Esophagus squamous epithelium (tissue), 4 donors: ENCODE measurements at regions not wholly inside any gene's neighbourhood (a gene's known extent, or its start where the extent isn't known, plus 50 kb on each side); places are given as distances from the start of the nearest gene placed in this dataset.

Experiments
- CTCF ChIP-seq, 6 experiments: fragments of 450-650 bp in 4 of 6; fragments of 200-600 bp in 2 of 6; sonication (generic) in 2 of 6; IDR thresholded peaks; one replicate each; pipeline ENCODE4 v1.5.1; 2016 to 2019; ENCODE audit warnings: antibody characterized with exemption in 6 of 6, mild to moderate bottlenecking in 4 of 6, moderate library complexity in 4 of 6
- POLR2A ChIP-seq, 4 donors: fragments of 450-650 bp; IDR thresholded peaks; one replicate each; pipeline ENCODE4 v1.6.1; 2017; ENCODE audit warnings: antibody characterized with exemption in 4 of 4, mild to moderate bottlenecking in 4 of 4, moderate library complexity in 3 of 4

- TF ChIP-seq CTCF (IDR thresholded peaks at IDR 0.05): no peak
- no peak for TF ChIP-seq POLR2A (IDR thresholded peaks at IDR 0.05)
Observed at GRCh38 chr6:165855856-165856255, 192.8 kb upstream of the PDE10A start.
